SK-N-SH treated with all-trans-retinoic acid at 6 μM for 48 hours (cell line): ENCODE measurements at regions not wholly inside any gene's neighbourhood (a gene's known extent, or its start where the extent isn't known, plus 50 kb on each side); places are given as distances from the start of the nearest gene placed in this dataset.

Experiments used
- CSDC2 ChIP-seq: fragments of 250-450 bp; sonication (Bioruptor Pico); IDR thresholded peaks from 2 replicates; pipeline ENCODE4 v1.5.0; 2020; ENCODE audit warnings: mild to moderate bottlenecking, moderate library complexity
- CSRNP3 ChIP-seq: fragments of 250-450 bp; sonication (Bioruptor Pico); IDR thresholded peaks from 2 replicates; pipeline ENCODE4 v1.5.1; 2021; ENCODE audit warnings: mild to moderate bottlenecking, moderate library complexity
- ISL1 ChIP-seq: fragments of 250-450 bp; sonication (Bioruptor Pico); IDR thresholded peaks from 2 replicates; pipeline ENCODE4 v2.1.2; 2022; ENCODE audit warnings: mild to moderate bottlenecking, moderate library complexity
- OSR1 ChIP-seq: fragments of 250-450 bp; sonication (Bioruptor Pico); IDR thresholded peaks from 2 replicates; pipeline ENCODE4 v1.8.0; 2022; ENCODE audit warnings: moderate library complexity, mild to moderate bottlenecking, inconsistent platforms
- PPARA ChIP-seq: fragments of 250-450 bp; sonication (Bioruptor Pico); IDR thresholded peaks from 2 replicates; pipeline ENCODE4 v1.5.0; 2020; ENCODE audit warnings: mild to moderate bottlenecking, borderline replicate concordance
- RARB ChIP-seq: fragments of 250-450 bp; sonication (Bioruptor Pico); IDR thresholded peaks from 2 replicates; pipeline ENCODE4 v1.8.0; 2021; ENCODE audit warnings: mild to moderate bottlenecking, moderate library complexity
- TCF4 ChIP-seq: fragments of 250-450 bp; sonication (Bioruptor Pico); IDR thresholded peaks from 2 replicates; pipeline ENCODE4 v1.8.0; 2021; ENCODE audit warnings: mild to moderate bottlenecking, moderate library complexity, borderline replicate concordance
- TOX ChIP-seq: fragments of 250-450 bp; sonication (Bioruptor Pico); IDR thresholded peaks from 2 replicates; pipeline ENCODE4 v1.8.0; 2021; ENCODE audit warnings: mild to moderate bottlenecking, moderate library complexity, borderline replicate concordance
- ZFP3 ChIP-seq: fragments of 250-450 bp; sonication (Bioruptor Pico); IDR thresholded peaks from 2 replicates; pipeline ENCODE4 v1.5.0; 2020; ENCODE audit warnings: mild to moderate bottlenecking, moderate library complexity

DNA sequence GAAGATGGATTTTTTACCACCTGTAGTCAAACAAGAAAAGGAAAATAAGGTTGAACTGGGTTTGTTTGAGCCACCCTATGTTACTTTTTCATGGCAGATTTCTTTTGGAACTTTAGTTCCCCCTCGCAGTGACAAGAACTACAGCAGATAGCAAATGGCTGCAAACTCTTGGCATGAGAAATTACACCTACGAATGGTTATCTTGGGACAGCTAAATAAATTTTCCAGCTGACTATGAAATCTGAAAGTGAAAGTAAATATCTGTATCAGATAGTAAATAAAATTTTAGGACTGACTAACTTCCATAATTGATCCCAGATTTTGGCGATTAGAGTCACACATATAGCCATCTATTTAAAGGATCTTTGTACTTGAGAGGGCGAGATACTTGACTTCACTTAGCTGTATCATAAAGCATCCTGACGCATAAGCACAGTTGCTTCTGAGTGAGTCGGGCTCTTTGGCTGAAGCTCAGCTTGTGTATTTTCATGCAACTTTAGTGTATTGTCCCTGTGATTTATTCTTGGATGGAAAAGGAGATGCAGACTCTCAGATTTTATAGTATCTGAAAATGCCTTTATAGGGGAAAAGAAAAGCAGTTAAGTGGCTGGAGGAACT is 125.3 kb upstream of the B3GAT2 start:
- TF ChIP-seq TOX (CRISPR knock-in tag) (no peak), ZFP3 (CRISPR knock-in tag) (no peak), ISL1 (no peak), TCF4 (CRISPR knock-in tag) (no peak), CSDC2 (CRISPR knock-in tag) (no peak), CSRNP3 (no peak), PPARA (CRISPR knock-in tag) (no peak), OSR1 (CRISPR knock-in tag) (no peak), RARB (CRISPR knock-in tag) (no peak)
